ENCODE measurements at regions not wholly inside any gene's neighbourhood (a gene's known extent, or its start where the extent isn't known, plus 50 kb on each side); places are given as distances from the start of the nearest gene placed in this dataset.
"Not testable (repeated sequence)": the region's sequence is repeated elsewhere in the genome, so short reads cannot be mapped to it uniquely, and the experiment has no call there.

GRCh38 chr11:25527841-25528240 is 804.1 kb upstream of the ANO3 start:
- no peak for DNase-seq

GRCh38 chr11:25529572-25529971 is 802.4 kb upstream of the ANO3 start:
- no peak for DNase-seq

GRCh38 chr11:25535467-25536272 is 796.3 kb upstream of the ANO3 start:
- no peak for DNase-seq

- no peak for DNase-seq
Observed at GRCh38 chr11:25536289-25536688, 795.6 kb upstream of the ANO3 start.

GRCh38 chr11:25537393-25537792 is 794.5 kb upstream of the ANO3 start:
- no peak for DNase-seq

GRCh38 chr11:25547292-25547691 is 784.6 kb upstream of the ANO3 start:
- no peak for DNase-seq

- no peak for DNase-seq
Observed at GRCh38 chr11:25562417-25562816, 769.5 kb upstream of the ANO3 start.

- no peak for DNase-seq
Observed at GRCh38 chr11:25565846-25566245, 766.1 kb upstream of the ANO3 start.

GRCh38 chr11:25566298-25567200 is 765.4 kb upstream of the ANO3 start:
- no peak for DNase-seq

- DNase-seq = no peak
Observed at GRCh38 chr11:25576320-25576719, 755.6 kb upstream of the ANO3 start.

- not testable (repeated sequence) for DNase-seq
Observed at GRCh38 chr11:25579554-25579953, 752.4 kb upstream of the ANO3 start.

GRCh38 chr11:25583596-25583995 is 748.3 kb upstream of the ANO3 start:
- no peak for DNase-seq

GRCh38 chr11:25587496-25587895 is 744.4 kb upstream of the ANO3 start:
- DNase-seq = no peak

- DNase-seq = no peak
Observed at GRCh38 chr11:25593221-25593620, 738.7 kb upstream of the ANO3 start.

- no peak for DNase-seq
Observed at GRCh38 chr11:25596701-25597100, 735.2 kb upstream of the ANO3 start.

GRCh38 chr11:25597696-25598095 is 734.2 kb upstream of the ANO3 start:
- DNase-seq = no peak

GRCh38 chr11:25602149-25602548 is 729.8 kb upstream of the ANO3 start:
- DNase-seq = no peak

- no peak for DNase-seq
Observed at GRCh38 chr11:25602959-25603358, 729.0 kb upstream of the ANO3 start.

GRCh38 chr11:25612806-25613205 is 719.1 kb upstream of the ANO3 start:
- no peak for DNase-seq

- DNase-seq = no peak
Observed at GRCh38 chr11:25613451-25613850, 718.5 kb upstream of the ANO3 start.

GRCh38 chr11:25613865-25614264 is 718.1 kb upstream of the ANO3 start:
- DNase-seq = no peak

GRCh38 chr11:25615069-25615468 is 716.9 kb upstream of the ANO3 start:
- no peak for DNase-seq

GRCh38 chr11:25615841-25616240 is 716.1 kb upstream of the ANO3 start:
- DNase-seq = no peak

- DNase-seq = no peak
Observed at GRCh38 chr11:25625094-25625493, 706.8 kb upstream of the ANO3 start.

All from NCI-H526 treated with DMSO at 0.1 percent for 48 hours (cell line).